ENCODE measurements at regions not wholly inside any gene's neighbourhood (a gene's known extent, or its start where the extent isn't known, plus 50 kb on each side); places are given as distances from the start of the nearest gene placed in this dataset.

DNA sequence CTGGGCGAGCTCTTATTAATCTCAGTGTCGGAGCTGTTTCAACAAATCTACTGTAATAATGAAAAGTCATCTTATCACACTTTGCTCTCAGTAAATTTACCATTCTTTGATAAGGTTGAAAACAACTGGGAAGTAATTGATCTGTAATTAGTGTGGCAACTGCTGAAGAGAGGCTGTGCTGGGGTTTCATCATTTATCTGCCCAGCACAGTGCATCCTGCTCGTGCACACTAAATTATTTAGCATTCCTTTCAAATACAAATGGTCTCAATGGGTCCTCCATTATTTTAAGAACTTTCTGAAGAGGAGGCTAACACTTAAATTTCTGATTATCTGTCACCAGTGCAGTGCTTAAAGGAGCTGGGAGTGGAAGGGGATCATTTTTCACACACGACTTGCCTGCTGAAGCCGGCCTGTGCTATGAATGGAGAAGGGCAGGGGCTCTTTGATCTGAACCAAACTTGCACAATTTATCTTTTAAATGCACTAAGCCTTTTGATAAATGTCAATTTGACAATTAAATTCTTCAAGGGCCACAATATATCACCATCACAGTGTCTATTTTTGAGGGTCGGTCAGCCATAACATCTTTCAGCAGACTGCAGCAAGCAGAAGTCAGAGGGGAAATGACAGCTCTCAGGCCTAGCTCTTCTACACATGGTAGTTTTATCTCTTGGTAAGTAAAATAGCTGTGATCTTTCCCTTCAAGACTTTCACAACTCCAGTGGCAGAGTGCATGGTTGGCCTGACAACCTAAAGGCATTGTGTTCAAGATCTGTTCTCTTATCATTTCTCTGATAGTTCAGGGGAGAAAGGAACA lies 106.4 kb upstream of the EFNA5 start:
- Histone ChIP-seq H3K79me2 (ENCODE audit: insufficient read depth) (no peaks in the 10 kb centered on the region), H3K9ac (no peak overlapping the region), H4K20me1 (ENCODE audit: insufficient read depth) (no peaks in the 10 kb centered on the region), H3K4me1 (ENCODE audit: insufficient read depth) (no peaks in the 10 kb centered on the region), H3K4me2 (ENCODE audit: unreplicated experiment) (no peak overlapping the region), H3F3A (ENCODE audit: insufficient read depth) (no peaks in the 10 kb centered on the region), H3K9me3 (ENCODE audit: low read depth) (no peaks in the 10 kb centered on the region), H3K4me3 (no peak overlapping the region), H3K9me2 (ENCODE audit: insufficient read depth) (no peaks in the 10 kb centered on the region), H2AFZ (no peak overlapping the region), H3K27ac (no peak overlapping the region), H3K27me3 (replicated peaks; ENCODE audit: insufficient read depth) (no peaks in the 10 kb centered on the region; the same call in 1 of the 2 replicates), H3K36me3 (ENCODE audit: low read depth) (no peaks in the 10 kb centered on the region)
- no peak for DNase-seq
- no peak for TF ChIP-seq EZH2phosphoT487 (IDR thresholded peaks at IDR 0.05; ENCODE audit: insufficient read depth, low read depth)
- TF ChIP-seq EZH2 (IDR thresholded peaks at IDR 0.05; ENCODE audit: insufficient read depth, poor library complexity, severe bottlenecking) = no peak
- WGBS, 2 experiments (ENCODE audit: low coverage in 1 of 2, low lambda C conversion rate in 2 of 2, missing lambda C conversion rate in 2 of 2) = 60 to 70% methylated on average over 6 of the region's 6 CpGs
- in situ Hi-C loops (cut with MboI) = no loop called here

DNA sequence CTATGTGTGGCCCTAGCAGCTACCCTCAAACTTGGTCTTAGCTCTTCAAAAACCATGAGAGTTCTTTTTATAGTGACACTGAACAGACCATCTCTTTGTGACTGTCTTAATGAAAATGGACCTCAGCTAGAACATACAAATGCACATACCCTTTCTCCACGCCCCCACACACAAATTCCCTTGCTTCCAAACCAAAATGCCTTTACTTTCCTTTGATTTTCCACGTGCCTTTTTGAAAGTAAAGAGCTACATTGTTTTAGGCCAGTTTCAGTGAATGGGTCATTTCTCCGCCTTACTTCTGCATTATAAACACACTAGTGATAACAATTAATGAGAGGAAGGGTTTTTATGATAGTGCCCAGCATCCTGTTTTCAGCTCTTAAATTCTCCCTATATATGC lies 105.8 kb upstream of the EFNA5 start:
- Histone ChIP-seq H3K27me3 (replicated peaks; ENCODE audit: insufficient read depth) (no peaks in the 10 kb centered on the region; the same call in 1 of the 2 replicates), H3K9ac (no peak overlapping the region), H3K27ac (no peak overlapping the region), H2AFZ (no peak overlapping the region), H3K9me2 (ENCODE audit: insufficient read depth) (no peaks in the 10 kb centered on the region), H3K4me1 (ENCODE audit: insufficient read depth) (no peaks in the 10 kb centered on the region), H3K9me3 (ENCODE audit: low read depth) (no peaks in the 10 kb centered on the region), H3F3A (ENCODE audit: insufficient read depth) (no peaks in the 10 kb centered on the region), H4K20me1 (ENCODE audit: insufficient read depth) (no peaks in the 10 kb centered on the region), H3K4me3 (no peak overlapping the region), H3K4me2 (ENCODE audit: unreplicated experiment) (no peak overlapping the region), H3K79me2 (ENCODE audit: insufficient read depth) (no peaks in the 10 kb centered on the region), H3K36me3 (ENCODE audit: low read depth) (no peaks in the 10 kb centered on the region)
- no peak for TF ChIP-seq EZH2 (IDR thresholded peaks at IDR 0.05; ENCODE audit: insufficient read depth, poor library complexity, severe bottlenecking)
- TF ChIP-seq EZH2phosphoT487 (IDR thresholded peaks at IDR 0.05; ENCODE audit: insufficient read depth, low read depth) = no peak
- DNase-seq = no peak
- in situ Hi-C loops (cut with MboI) = no loop called here
- 39 to 51% methylated on average over 3 of the region's 3 CpGs for WGBS, 2 experiments (ENCODE audit: low coverage in 1 of 2, low lambda C conversion rate in 2 of 2, missing lambda C conversion rate in 2 of 2)

DNA sequence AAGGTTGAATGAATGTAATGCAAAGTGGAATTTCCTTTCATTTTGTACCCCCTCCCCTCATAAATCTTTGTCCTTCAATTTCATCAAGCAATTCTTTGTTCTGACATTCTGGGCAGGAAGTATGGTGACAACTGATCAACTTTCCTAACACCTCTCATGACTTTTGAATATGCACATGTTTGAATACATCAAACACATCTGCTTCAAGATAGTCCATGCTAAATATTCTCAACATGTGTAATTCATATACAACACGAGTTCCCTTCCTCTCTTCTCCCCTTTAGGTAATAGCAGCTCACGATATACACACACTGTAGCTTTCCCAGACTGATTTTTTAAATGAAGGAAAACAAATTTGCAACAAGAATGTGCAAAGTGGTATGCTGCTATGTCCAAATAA lies 103.6 kb upstream of the EFNA5 start:
- H3K9me3 ChIP-seq (ENCODE audit: low read depth) = no peaks in the 10 kb centered on the region
- no peak for DNase-seq
- no peak overlapping the region for H3K27ac ChIP-seq
- H3F3A ChIP-seq (ENCODE audit: insufficient read depth) = no peaks in the 10 kb centered on the region
- H3K27me3 ChIP-seq (replicated peaks; ENCODE audit: insufficient read depth) = no peaks in the 10 kb centered on the region; the same call in 1 of the 2 replicates
- no peak overlapping the region for H2AFZ ChIP-seq
- no peak overlapping the region for H3K4me2 ChIP-seq (ENCODE audit: unreplicated experiment)
- in situ Hi-C loops (cut with MboI) = no loop called here
- H3K9me2 ChIP-seq (ENCODE audit: insufficient read depth) = no peaks in the 10 kb centered on the region
- no peak for TF ChIP-seq EZH2 (IDR thresholded peaks at IDR 0.05; ENCODE audit: insufficient read depth, poor library complexity, severe bottlenecking)
- no peak for TF ChIP-seq EZH2phosphoT487 (IDR thresholded peaks at IDR 0.05; ENCODE audit: insufficient read depth, low read depth)
- H3K9ac ChIP-seq = no peak overlapping the region
- no peak overlapping the region for H3K4me3 ChIP-seq
- no peaks in the 10 kb centered on the region for H3K4me1 ChIP-seq (ENCODE audit: insufficient read depth)
- 36% methylated on average over 2 of the region's 2 CpGs for WGBS, 2 experiments (ENCODE audit: low coverage in 1 of 2, low lambda C conversion rate in 2 of 2, missing lambda C conversion rate in 2 of 2)
- H3K36me3 ChIP-seq (ENCODE audit: low read depth) = no peaks in the 10 kb centered on the region
- no peaks in the 10 kb centered on the region for H3K79me2 ChIP-seq (ENCODE audit: insufficient read depth)
- H4K20me1 ChIP-seq (ENCODE audit: insufficient read depth) = no peaks in the 10 kb centered on the region

DNA sequence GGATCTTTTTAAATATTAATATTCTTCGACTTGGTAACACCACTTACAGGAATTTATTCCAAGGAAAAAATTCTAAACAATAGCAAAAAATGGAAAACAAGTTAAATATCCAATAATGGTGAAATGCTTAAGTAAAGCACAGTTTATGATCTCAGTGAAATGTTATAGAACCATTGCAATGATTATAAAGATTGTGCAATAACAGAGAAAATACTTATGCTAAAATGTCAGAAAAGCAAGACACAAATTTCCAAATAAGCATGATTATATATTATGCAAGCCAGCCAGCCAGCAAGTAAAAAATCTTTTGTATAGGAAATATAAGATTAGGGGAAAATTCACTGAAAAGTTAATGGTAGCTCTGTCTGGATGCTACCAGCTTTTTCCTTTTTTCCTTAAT lies 102.7 kb upstream of the EFNA5 start:
- Histone ChIP-seq H3K4me3 (no peak overlapping the region), H2AFZ (no peak overlapping the region), H3K79me2 (ENCODE audit: insufficient read depth) (no peaks in the 10 kb centered on the region), H3K27me3 (replicated peaks; ENCODE audit: insufficient read depth) (no peaks in the 10 kb centered on the region; the same call in 1 of the 2 replicates), H3F3A (ENCODE audit: insufficient read depth) (no peaks in the 10 kb centered on the region), H3K9ac (no peak overlapping the region), H3K36me3 (ENCODE audit: low read depth) (no peaks in the 10 kb centered on the region), H3K4me1 (ENCODE audit: insufficient read depth) (no peaks in the 10 kb centered on the region), H3K9me3 (ENCODE audit: low read depth) (no peaks in the 10 kb centered on the region), H3K27ac (no peak overlapping the region), H4K20me1 (ENCODE audit: insufficient read depth) (no peaks in the 10 kb centered on the region), H3K9me2 (ENCODE audit: insufficient read depth) (no peaks in the 10 kb centered on the region), H3K4me2 (ENCODE audit: unreplicated experiment) (no peak overlapping the region)
- TF ChIP-seq EZH2 (IDR thresholded peaks at IDR 0.05; ENCODE audit: insufficient read depth, poor library complexity, severe bottlenecking) = no peak
- TF ChIP-seq EZH2phosphoT487 (IDR thresholded peaks at IDR 0.05; ENCODE audit: insufficient read depth, low read depth) = no peak
- in situ Hi-C loops (cut with MboI) = no loop called here
- no peak for DNase-seq
- WGBS, 2 experiments (ENCODE audit: low coverage in 1 of 2, low lambda C conversion rate in 2 of 2, missing lambda C conversion rate in 2 of 2) = 41 to 46% methylated on average over 1 of the region's 1 CpG

Data from GM23248 (cell line).